Mesendoderm (in vitro differentiated cells): ENCODE measurements at regions not wholly inside any gene's neighbourhood (a gene's known extent, or its start where the extent isn't known, plus 50 kb on each side); places are given as distances from the start of the nearest gene placed in this dataset.

ENCODE experiments used
- DNase-seq: peaks from one replicate; pipeline ENCODE4 v3.0.0; 2013
- H2AK5ac ChIP-seq: 2 replicates; pipeline ENCODE4 v1.6.1; 2013; ENCODE audit warnings: low read length, inconsistent platforms
- H2BK120ac ChIP-seq: 2 replicates; pipeline ENCODE4 v1.6.1; 2013; ENCODE audit warnings: low read depth, mild to moderate bottlenecking, low read length, moderate library complexity, mixed read lengths
- H2BK15ac ChIP-seq: replicated peaks from 2 replicates; pipeline ENCODE4 v1.6.1; 2013; ENCODE audit warnings: low read depth, mild to moderate bottlenecking, moderate library complexity
- H2BK5ac ChIP-seq: 2 replicates; pipeline ENCODE4 v1.6.1; 2013; ENCODE audit warnings: low read length, inconsistent platforms
- H3K18ac ChIP-seq: 2 replicates; pipeline ENCODE4 v1.6.1; 2013; ENCODE audit warnings: mild to moderate bottlenecking, low read length, mixed read lengths
- H3K23ac ChIP-seq: one replicate; pipeline ENCODE4 v1.6.1; 2013; ENCODE audit warnings: low read length
- H3K27ac ChIP-seq: 2 replicates; pipeline ENCODE4 v1.5.1; 2013; ENCODE audit warnings: low read depth, mild to moderate bottlenecking, inconsistent platforms, low read length, moderate library complexity
- H3K27me3 ChIP-seq: 2 replicates; pipeline ENCODE4 v1.6.1; 2013; ENCODE audit warnings: low read length, control low read depth, mild to moderate bottlenecking, inconsistent platforms; ENCODE audit not compliant: insufficient read depth, poor library complexity
- H3K36me3 ChIP-seq: 2 replicates; pipeline ENCODE4 v1.6.1; 2013; ENCODE audit warnings: low read length, inconsistent platforms; ENCODE audit not compliant: control insufficient read depth, insufficient read depth
- H3K4ac ChIP-seq: one replicate; pipeline ENCODE4 v1.6.1; 2013; ENCODE audit warnings: low read depth, mild to moderate bottlenecking, low read length, moderate library complexity
- H3K4me1 ChIP-seq: 2 replicates; pipeline ENCODE4 v1.6.1; 2013; ENCODE audit warnings: low read depth, low read length, inconsistent platforms; ENCODE audit not compliant: control insufficient read depth
- H3K4me2 ChIP-seq: 2 replicates; pipeline ENCODE4 v1.6.1; 2013; ENCODE audit warnings: low read length
- H3K4me3 ChIP-seq: 2 replicates; pipeline ENCODE4 v1.5.1; 2013; ENCODE audit warnings: mild to moderate bottlenecking, low read length
- H3K56ac ChIP-seq: one replicate; pipeline ENCODE4 v1.6.1; 2013; ENCODE audit warnings: low read length
- H3K79me1 ChIP-seq: 2 replicates; pipeline ENCODE4 v1.6.1; 2013; ENCODE audit warnings: low read length, inconsistent platforms
- H3K79me2 ChIP-seq: 2 replicates; pipeline ENCODE4 v1.6.1; 2013; ENCODE audit warnings: mild to moderate bottlenecking, low read length; ENCODE audit not compliant: control insufficient read depth, insufficient read depth
- H3K9ac ChIP-seq: 2 replicates; pipeline ENCODE4 v1.6.1; 2013; ENCODE audit warnings: low read length, inconsistent platforms
- H4K5ac ChIP-seq: one replicate; pipeline ENCODE4 v1.6.1; 2013; ENCODE audit warnings: low read length
- H4K8ac ChIP-seq: one replicate; pipeline ENCODE4 v1.6.1; 2013; ENCODE audit warnings: low read depth, mild to moderate bottlenecking, control low read depth, low read length, moderate library complexity
- WGBS: extraction: QIAGEN DNeasy Blood & Tissue Kit; methylation state at CpG from one replicate; pipeline ENCODE4 v1.1.7; 2013; ENCODE audit warnings: low lambda C conversion rate, missing lambda C conversion rate; ENCODE audit not compliant: insufficient coverage; ENCODE audit errors: extremely low coverage; 5-methylcytosine and 5-hydroxymethylcytosine counted together

DNA sequence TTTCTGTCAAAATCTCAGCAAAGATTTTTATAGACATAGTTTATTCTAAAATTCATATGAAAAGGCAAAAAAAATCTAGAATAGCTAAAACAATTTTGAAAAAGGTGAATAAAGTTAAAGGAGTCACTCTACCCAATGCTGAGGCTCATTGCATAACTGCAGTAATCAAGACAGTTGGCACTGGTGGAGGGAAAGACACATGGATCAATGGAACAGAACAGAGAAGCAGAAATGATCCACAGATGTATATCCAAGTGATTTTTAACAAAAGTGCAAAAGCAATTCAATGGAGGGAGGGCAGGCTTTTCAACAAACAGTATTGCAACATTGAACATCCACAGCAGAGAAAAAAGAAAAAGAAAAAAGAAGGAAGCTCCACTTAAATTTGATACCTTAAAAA lies 162.8 kb downstream of the RBM43 start:
- Histone ChIP-seq H3K79me2 (no peaks in the 10 kb centered on the region), H3K27me3 (no peaks in the 10 kb centered on the region), H3K4me3 (no peak overlapping the region), H2BK15ac (no peak overlapping the region), H3K23ac (no peak overlapping the region), H3K36me3 (no peaks in the 10 kb centered on the region), H4K5ac (no peak overlapping the region), H3K9ac (no peak overlapping the region), H3K56ac (no peak overlapping the region), H3K79me1 (no peaks in the 10 kb centered on the region), H3K4me1 (no peaks in the 10 kb centered on the region), H2BK5ac (no peak overlapping the region), H3K18ac (no peak overlapping the region), H3K4ac (no peak overlapping the region), H4K8ac (no peak overlapping the region), H3K4me2 (no peak overlapping the region), H2BK120ac (no peak overlapping the region), H3K27ac (no peak overlapping the region), H2AK5ac (no peak overlapping the region)
- no peak for DNase-seq

- Histone ChIP-seq H3K36me3 (no peaks in the 10 kb centered on the region), H4K8ac (no peak overlapping the region), H3K4me3 (no peak overlapping the region), H3K4me1 (no peaks in the 10 kb centered on the region), H3K27me3 (no peaks in the 10 kb centered on the region), H3K79me1 (no peaks in the 10 kb centered on the region), H3K56ac (no peak overlapping the region), H4K5ac (no peak overlapping the region), H3K27ac (no peak overlapping the region), H3K79me2 (no peaks in the 10 kb centered on the region), H2AK5ac (no peak overlapping the region), H3K9ac (no peak overlapping the region), H3K23ac (no peak overlapping the region), H3K4ac (no peak overlapping the region), H3K18ac (no peak overlapping the region), H2BK15ac (no peak overlapping the region), H2BK5ac (no peak overlapping the region), H2BK120ac (no peak overlapping the region), H3K4me2 (no peak overlapping the region)
- no CpG with 5 or more reads among the region's 4 CpGs for WGBS
- DNase-seq, result no peak
Measured at GRCh38 chr2:151097895-151098294, 163.8 kb downstream of the RBM43 start.

- H3K27me3 ChIP-seq, result no peaks in the 10 kb centered on the region
- H3K56ac ChIP-seq, result no peak overlapping the region
- H2BK120ac ChIP-seq, result no peak overlapping the region
- H3K18ac ChIP-seq, result no peak overlapping the region
- no peak overlapping the region for H3K4me2 ChIP-seq
- H4K8ac ChIP-seq, result no peak overlapping the region
- H3K23ac ChIP-seq, result no peak overlapping the region
- H3K36me3 ChIP-seq, result no peaks in the 10 kb centered on the region
- no peak overlapping the region for H2BK5ac ChIP-seq
- H3K4ac ChIP-seq, result no peak overlapping the region
- no peaks in the 10 kb centered on the region for H3K79me2 ChIP-seq
- H2BK15ac ChIP-seq, result no peak overlapping the region
- no peak for DNase-seq
- no peaks in the 10 kb centered on the region for H3K79me1 ChIP-seq
- no peak overlapping the region for H4K5ac ChIP-seq
- no peak overlapping the region for H3K9ac ChIP-seq
- no peaks in the 10 kb centered on the region for H3K4me1 ChIP-seq
- no peak overlapping the region for H2AK5ac ChIP-seq
- no peak overlapping the region for H3K27ac ChIP-seq
- no peak overlapping the region for H3K4me3 ChIP-seq
Measured at GRCh38 chr2:151097128-151097527, 164.5 kb downstream of the RBM43 start.

DNA sequence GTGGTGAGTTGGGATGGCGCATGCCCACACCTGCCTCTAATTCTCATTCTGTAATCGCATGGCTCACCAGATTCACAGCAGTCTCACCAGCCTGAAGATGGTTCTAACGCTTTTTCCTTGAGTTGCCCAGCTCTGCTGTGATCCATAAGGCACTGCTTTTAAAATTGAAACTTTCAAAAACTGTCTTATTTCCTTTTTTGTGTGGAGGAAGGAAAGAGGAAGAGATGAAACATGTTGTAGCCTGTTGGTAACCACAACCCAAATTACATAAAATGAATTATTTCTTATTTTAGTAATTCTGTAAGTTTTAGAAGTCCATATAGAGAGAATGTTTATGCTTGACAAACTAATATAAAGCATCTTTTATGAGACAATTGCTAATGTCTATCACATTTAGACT lies 165.4 kb downstream of the RBM43 start:
- H3K79me1 ChIP-seq, result no peaks in the 10 kb centered on the region
- H3K4me2 ChIP-seq, result no peak overlapping the region
- H3K56ac ChIP-seq, result no peak overlapping the region
- no peak overlapping the region for H4K8ac ChIP-seq
- no peak overlapping the region for H3K27ac ChIP-seq
- H2BK120ac ChIP-seq, result no peak overlapping the region
- H2BK15ac ChIP-seq, result no peak overlapping the region
- H2AK5ac ChIP-seq, result no peak overlapping the region
- no peak overlapping the region for H3K4me3 ChIP-seq
- no CpG with 5 or more reads among the region's 3 CpGs for WGBS
- no peaks in the 10 kb centered on the region for H3K4me1 ChIP-seq
- no peak overlapping the region for H2BK5ac ChIP-seq
- DNase-seq, result no peak
- H3K36me3 ChIP-seq, result no peaks in the 10 kb centered on the region
- H3K9ac ChIP-seq, result no peak overlapping the region
- H3K4ac ChIP-seq, result no peak overlapping the region
- H3K18ac ChIP-seq, result no peak overlapping the region
- no peaks in the 10 kb centered on the region for H3K79me2 ChIP-seq
- no peak overlapping the region for H3K23ac ChIP-seq
- no peaks in the 10 kb centered on the region for H3K27me3 ChIP-seq
- no peak overlapping the region for H4K5ac ChIP-seq

DNA sequence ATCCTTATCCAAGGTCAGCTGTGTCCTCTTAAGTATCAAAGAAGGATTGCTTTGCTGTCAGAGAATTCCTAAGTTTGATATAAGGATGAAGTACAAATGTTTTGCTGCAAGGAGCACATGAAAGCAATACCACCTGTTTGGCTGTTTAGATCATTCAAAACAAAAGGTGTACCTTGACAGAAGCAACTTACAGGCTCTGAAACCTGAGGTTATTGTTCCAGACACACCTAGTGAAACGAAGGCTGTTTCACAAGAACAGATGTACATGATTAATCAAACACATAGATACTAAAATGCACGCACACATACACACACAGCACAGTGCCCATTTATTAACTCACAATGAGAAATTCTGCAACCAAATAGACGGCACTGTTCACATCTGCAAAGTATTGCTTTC lies 166.2 kb downstream of the RBM43 start:
- Histone ChIP-seq H3K27ac (no peak overlapping the region), H3K4me2 (no peak overlapping the region), H2BK5ac (no peak overlapping the region), H3K4ac (no peak overlapping the region), H3K56ac (no peak overlapping the region), H3K4me1 (no peaks in the 10 kb centered on the region), H4K8ac (no peak overlapping the region), H4K5ac (no peak overlapping the region), H3K23ac (no peak overlapping the region), H3K27me3 (no peaks in the 10 kb centered on the region), H2AK5ac (no peak overlapping the region), H2BK15ac (no peak overlapping the region), H3K36me3 (no peaks in the 10 kb centered on the region), H3K79me2 (no peaks in the 10 kb centered on the region), H3K9ac (no peak overlapping the region), H3K4me3 (no peak overlapping the region), H3K18ac (no peak overlapping the region), H2BK120ac (no peak overlapping the region), H3K79me1 (no peaks in the 10 kb centered on the region)
- no peak for DNase-seq
- no CpG with 5 or more reads among the region's 3 CpGs for WGBS

DNA sequence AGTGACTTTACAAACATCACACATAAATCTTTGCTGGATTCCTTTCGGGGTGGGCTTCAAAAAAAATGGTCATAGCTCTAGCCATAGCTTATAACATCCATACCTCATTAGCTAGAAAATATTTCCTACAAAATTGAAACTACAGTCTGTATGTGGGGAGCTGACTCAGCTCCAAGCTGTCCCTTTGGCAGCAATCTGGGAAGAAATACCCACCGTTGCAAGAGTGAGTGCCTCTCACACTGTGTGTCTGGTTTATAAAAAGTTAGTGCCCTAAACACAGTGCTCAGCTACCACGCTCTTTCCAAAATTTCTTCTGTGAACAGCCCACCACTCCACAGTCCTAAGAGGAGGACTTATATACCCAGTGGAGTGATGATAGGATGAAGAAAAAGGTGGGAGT lies 170.1 kb downstream of the RBM43 start:
- H2BK120ac ChIP-seq, result no peak overlapping the region
- WGBS, result no CpG with 5 or more reads among the region's 3 CpGs

More for the DNA sequence above, 170.1 kb downstream of the RBM43 start:
- Histone ChIP-seq H3K27me3 (no peaks in the 10 kb centered on the region), H3K9ac (no peak overlapping the region), H3K4ac (no peak overlapping the region), H3K23ac (no peak overlapping the region), H3K4me3 (no peak overlapping the region), H2BK15ac (no peak overlapping the region), H3K4me2 (no peak overlapping the region), H3K4me1 (no peaks in the 10 kb centered on the region), H4K8ac (peak overlapping the region; percentile 86), H3K79me2 (no peaks in the 10 kb centered on the region), H2BK5ac (no peak overlapping the region), H4K5ac (no peak overlapping the region), H3K18ac (no peak overlapping the region), H2AK5ac (no peak overlapping the region), H3K56ac (no peak overlapping the region), H3K27ac (no peak overlapping the region), H3K79me1 (no peaks in the 10 kb centered on the region), H3K36me3 (no peaks in the 10 kb centered on the region)
- DNase-seq, result no peak
